HG03520 (cell line): ENCODE measurements at regions not wholly inside any gene's neighbourhood (a gene's known extent, or its start where the extent isn't known, plus 50 kb on each side); places are given as distances from the start of the nearest gene placed in this dataset.

Source experiments
- ATAC-seq: cut with Tn5 transposase; IDR thresholded peaks from one replicate; pipeline ENCODE4 v1.9.1; 2021; ENCODE audit warnings: mild to moderate bottlenecking, moderate library complexity; ENCODE audit not compliant: unreplicated experiment

- no peak for ATAC-seq
Observed at GRCh38 chr2:201968476-201968875, 65.2 kb upstream of the FZD7 start.

DNA sequence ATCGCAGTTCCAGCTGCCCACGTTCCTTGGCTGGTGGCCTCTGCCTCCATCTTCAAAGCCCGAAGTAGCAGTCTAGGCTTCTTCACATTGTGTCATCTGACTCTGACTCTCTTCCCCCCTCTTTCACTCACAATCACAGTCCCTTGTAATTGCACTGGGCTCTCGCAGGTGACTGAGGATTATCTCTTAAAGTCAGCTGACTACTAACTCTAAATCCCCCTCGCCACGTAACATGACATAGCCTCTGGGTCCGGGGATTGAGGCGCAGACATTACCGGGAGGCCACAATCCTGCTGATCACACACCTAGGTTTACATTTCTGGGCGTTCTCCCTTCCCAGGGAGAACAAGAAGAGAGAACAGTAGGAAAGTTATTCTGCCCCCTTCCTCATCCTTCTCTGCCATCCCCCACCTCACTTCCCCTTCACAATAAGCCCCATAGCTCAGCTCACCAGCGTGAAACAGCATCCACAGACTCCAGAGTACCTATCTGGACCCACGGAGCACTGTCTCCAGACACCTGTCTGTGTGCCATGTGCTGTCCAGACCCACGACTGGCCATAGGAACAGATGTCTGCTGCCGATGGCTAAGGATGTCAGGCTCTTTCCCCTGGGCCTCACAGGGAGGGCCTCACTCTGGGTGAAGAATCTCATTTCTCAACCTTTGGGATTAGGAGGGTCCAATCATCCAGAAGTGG lies 64.3 kb upstream of the FZD7 start:
- no peak for ATAC-seq

DNA sequence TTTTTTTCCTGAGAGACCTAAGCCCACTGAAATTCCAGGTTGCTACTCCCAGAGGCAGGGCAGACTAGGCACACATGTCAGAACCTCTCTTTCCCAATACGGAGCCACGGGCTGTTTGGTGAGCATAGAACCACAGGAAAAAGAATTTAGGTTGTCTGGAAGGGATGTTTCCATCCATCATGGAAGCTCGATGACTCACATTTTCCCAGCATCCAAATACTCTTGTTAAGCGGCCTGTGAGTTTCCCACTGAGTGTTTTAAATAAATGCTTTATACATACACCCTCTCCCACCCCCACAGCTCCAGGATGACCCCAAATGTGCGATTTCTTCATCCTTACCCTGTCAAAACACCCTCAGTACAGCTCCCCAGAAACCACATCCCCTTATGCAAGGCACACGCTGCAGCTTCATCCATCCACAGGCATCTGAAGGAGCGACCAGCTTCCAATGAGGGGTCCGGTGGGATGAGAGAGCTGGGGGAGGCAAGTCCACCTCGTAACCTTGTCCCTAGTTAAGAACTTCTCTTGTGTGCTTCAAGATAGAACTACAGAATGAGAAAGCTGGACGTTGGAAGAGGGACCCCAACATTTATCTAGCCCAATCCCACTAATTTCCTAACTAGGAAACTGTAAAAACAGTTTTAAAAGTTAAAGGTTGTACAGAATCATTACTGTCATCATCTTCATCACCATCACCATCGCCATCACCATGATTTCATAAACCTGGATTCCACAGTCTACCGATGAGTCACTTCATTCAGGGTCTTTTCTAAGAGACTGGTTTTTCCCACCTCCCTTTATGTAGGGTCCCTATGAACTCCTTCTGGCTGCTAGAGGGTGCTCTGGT lies 63.5 kb upstream of the FZD7 start:
- ATAC-seq: no peak

DNA sequence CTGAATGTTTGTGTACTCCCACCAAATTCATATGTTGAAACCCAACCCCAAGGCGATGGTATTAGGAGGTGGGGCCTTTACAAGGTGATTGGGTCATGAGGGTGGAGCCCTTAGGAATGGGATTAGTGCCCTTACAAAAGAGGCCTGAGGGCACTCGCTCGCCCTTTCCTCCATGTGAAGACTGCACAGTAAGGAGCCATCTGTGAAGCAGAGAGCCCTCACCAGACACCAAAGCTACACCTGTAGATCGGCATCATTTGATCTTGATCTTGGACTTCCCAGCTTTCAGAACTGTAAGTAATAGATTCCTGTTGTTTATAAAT lies 62.9 kb upstream of the FZD7 start:
- ATAC-seq: no peak

DNA sequence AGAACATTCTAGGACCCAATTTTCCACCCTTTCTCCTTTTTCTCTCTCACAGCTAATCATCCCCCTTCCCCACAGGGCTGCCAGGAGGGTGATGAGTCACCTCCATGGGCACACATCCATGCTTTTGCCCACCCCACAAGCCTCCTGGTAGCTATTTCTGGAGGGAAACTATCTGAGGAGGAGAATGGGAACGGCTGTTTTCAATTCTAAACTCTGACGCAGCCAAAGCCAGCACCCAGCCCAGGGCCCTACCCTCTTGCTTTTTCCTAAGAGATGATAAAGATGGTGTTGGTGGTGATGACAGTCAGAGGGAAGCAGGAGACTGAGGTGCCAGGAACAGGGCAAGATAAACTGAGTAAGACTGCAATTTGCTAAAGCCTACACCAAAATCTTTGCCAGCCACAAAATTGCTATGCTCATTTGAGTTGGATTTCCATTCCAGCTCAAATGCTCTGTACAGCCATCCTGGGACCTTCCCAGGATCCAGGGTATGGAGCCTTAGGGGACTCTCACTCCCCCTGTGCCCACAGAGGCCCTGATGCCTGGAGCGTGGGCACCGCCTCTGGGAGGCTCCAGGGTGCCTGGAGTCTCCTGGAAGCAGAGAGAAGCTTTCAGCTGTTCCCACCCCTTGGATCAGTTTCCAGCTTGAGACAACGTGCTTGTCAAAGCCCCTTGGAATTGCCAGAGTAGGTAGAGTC lies 62.0 kb upstream of the FZD7 start:
- ATAC-seq: no peak

GRCh38 chr2:201972621-201973255 lies 60.9 kb upstream of the FZD7 start:
- ATAC-seq: no peak

- ATAC-seq: no peak
Observed at GRCh38 chr2:201973305-201973928, 60.2 kb upstream of the FZD7 start.

DNA sequence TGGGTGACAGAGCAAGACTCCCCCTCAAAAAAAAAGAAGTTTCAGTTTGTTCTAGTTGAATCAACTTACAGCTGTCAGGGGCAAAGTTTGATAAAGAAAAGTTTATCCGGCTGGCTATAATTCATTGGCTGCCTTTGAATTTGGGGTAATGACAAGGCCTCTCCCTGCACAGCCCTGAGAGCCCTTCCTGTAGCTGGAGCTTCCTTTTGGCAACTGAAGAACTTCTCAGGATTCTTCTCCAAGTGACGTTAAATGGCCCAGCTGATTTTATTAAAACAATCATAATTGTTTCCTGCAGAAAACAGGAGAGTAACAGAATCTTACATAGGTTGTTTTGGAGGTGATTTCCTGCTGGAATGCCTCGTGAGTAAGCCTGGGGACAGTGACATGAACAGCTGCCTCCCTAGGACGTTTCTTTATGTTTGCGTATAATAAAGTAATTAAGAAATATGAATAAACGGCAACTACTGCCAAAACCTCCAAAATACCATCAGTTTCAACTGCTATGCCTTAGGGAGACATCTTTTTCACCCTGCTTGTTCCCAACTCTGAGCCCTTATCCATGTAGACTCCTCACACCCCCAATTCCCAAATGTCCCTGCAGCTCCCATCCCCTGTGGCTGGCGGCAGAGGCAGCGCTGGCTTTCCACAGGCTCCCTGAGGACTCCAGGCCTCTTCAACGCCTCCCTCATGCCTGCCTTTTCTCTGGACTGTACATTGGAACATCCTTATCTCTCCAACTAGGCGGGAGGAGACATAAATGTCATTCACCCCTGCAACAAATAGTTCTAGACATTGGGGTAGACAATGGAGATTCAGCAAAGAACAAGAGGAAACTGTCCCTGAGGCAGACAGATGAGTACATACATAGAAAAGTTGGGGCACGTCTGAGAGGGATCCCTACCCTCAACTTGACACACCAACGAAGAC lies 59.2 kb upstream of the FZD7 start:
- no peak for ATAC-seq

DNA sequence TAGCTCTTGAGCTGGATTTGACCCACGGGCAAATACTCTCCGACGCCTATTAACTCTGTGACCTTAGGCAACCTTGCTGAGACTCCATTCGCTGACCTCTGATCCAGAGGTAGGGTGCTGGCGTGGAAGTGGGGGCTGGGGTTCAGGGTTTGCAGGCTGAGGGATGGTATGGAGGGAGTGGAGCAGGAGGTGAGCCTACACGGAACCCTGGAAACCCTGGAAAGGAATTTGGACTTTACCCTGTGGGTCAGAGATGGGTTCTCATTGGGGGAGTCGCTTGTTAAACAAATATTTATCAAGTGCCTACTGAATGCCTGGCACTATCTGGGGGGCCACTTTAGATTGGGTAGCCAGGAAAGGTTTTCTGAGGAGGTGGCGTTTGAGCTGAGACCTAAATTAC lies 58.2 kb upstream of the FZD7 start:
- ATAC-seq: no peak

DNA sequence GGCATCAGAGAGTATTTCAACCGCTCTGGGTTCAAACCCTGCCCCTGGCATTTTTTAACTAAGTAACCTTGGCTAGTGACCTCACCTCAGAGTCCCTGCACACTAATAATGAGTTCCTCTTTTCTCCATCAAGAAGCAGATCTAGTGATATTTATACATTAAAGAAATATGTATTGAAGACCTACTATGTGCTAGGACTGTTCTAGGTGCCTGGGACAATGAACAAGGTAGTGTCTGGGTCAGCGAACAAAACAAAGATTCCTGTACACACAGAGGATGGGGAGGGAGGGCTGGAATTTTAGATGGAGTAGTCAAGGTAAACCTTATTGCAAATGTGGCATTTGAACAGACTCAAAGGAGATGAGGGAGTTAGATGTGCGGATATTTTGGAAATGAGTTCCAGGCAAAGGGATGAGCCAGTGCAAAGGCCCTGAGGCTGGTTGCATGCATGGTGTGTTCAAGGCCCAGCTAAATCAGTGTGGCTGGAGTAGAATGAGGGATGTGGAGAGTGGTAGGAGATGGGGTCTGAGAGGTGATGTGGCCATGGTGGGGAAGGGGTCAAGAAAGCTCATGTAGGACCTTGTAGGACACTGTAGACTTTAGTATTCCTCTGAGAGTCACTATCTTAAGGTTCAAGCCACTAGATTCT lies 57.6 kb upstream of the FZD7 start:
- no peak for ATAC-seq

GRCh38 chr2:201977651-201978050 lies 56.0 kb upstream of the FZD7 start:
- no peak for ATAC-seq

DNA sequence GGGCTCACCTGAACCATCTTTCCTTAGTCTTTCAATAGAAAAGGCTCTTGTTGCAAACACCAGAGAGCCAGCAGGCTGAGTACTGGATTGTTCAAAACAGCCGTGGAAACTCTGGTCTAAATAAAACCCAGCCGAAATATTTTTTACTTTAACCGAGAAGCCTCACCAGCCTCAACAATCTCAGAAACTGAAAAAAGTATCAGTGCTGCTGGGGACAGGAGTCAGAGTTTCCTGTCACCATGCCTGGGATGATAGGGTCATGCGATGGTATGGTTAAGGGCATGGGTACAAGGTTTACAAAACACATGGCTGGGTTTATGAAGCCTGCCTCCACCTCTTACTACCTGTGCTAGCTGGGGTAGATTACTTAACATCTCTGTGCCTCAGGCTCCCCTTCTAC lies 55.3 kb upstream of the FZD7 start:
- no peak for ATAC-seq

DNA sequence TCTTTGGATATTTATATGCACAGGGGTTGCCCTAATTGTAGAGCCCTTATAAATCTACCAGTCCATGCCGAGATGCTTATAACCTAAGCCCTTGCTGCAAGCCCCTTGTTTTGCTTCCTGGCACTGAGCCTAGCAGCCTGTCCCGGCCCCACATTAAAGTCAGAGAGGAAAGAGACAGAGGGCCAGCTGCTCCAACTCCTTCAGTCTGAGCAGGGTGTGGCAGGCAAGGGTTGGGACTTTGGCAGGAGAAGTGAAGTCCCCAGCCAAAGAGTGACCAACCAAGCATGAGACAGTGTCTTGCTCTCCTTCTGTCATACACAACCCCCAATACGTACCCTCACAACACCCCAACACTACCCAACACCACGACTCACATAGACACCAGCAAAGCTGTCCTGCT lies 54.7 kb upstream of the FZD7 start:
- no peak for ATAC-seq

DNA sequence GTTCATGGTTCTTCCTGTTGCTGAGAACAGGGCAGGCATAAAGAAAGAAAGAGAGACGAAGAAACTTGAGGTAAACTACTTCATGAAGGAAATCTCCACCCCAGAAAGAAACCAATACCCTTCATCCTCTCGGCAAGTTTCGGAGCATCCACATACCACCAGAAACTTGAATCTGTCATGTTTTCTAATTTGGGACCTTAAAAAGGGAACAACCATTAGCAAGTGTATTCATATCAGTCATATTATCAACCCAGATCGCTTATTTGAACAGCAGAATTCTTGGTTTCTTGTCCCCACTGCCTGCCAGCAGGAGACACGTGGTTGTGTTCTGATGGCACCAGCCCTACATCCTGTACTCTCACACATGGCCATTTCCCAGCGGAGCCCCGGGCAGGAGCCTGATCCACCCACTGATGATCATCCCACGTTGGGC lies 53.2 kb upstream of the FZD7 start:
- ATAC-seq: peak; percentile 56

- no peak for ATAC-seq
Observed at GRCh38 chr2:201980946-201981345, 52.7 kb upstream of the FZD7 start.

GRCh38 chr2:201983174-201983573 lies 50.5 kb upstream of the FZD7 start:
- no peak for ATAC-seq

GRCh38 chr2:201983800-201984199 lies 49.9 kb upstream of the FZD7 start:
- ATAC-seq: no peak
